HG03575 (cell line): ENCODE measurements at regions not wholly inside any gene's neighbourhood (a gene's known extent, or its start where the extent isn't known, plus 50 kb on each side); places are given as distances from the start of the nearest gene placed in this dataset.

Source experiments
- ATAC-seq: cut with Tn5 transposase; IDR thresholded peaks from one replicate; pipeline ENCODE4 v1.9.1; 2021; ENCODE audit not compliant: unreplicated experiment, insufficient number of reproducible peaks, low FRiP score; ENCODE audit errors: extremely low read depth

DNA sequence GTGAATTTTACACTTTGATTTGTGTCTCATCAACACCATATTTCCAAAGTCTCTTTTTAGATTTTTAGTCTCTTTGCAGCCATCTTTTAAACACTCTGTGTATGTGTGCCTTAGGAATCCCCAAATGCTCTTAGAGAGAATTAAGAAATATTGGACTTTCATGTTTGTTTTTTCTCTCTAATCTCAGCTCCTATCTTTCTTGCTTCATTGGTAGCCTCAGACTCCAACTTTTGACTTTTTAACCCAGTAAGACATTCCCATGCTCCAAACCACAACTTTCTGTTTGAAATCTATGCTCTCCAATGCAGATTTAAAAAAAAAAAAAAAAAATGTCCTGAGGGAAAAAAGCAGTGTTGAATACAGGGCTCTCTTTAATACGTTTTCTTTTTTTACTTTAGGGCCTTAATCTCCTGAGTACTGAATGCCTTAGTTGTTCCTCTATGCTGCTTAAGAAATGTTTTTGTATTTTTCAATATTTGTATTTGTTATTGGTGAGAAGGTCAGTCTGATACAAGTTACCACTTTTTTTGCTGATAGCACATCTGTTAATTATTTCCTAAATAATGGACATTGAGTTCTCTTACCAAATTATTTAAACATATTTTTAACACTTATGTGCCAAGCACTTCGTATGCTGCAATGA lies 489.9 kb downstream of the NXPH1 start:
- no peak for ATAC-seq

- no peak for ATAC-seq
Measured at GRCh38 chr7:8931906-8932646, 498.7 kb downstream of the NXPH1 start.

- ATAC-seq: no peak
Measured at GRCh38 chr7:8932751-8933150, 499.3 kb downstream of the NXPH1 start.

GRCh38 chr7:8937204-8937603 lies 503.8 kb downstream of the NXPH1 start:
- no peak for ATAC-seq

GRCh38 chr7:8938044-8938805 lies 504.8 kb downstream of the NXPH1 start:
- no peak for ATAC-seq

DNA sequence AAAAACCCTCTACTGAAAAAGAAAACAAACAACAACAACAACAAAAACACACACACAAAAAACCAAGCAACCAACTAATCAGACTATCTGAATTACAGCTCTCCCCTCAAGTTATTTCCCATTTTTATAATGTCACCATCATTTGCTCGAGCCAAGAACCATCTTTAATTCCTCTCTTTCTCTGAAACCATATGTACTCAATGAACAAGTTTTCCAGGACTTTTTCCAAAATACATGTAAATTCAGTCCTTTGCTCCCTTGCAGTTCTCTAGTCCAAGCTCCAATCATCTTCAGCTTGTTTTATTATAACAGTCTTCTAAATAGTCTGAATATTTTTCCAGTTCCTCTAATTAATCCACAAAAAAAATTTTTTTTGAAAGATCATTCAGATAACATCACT lies 506.0 kb downstream of the NXPH1 start:
- ATAC-seq: no peak

DNA sequence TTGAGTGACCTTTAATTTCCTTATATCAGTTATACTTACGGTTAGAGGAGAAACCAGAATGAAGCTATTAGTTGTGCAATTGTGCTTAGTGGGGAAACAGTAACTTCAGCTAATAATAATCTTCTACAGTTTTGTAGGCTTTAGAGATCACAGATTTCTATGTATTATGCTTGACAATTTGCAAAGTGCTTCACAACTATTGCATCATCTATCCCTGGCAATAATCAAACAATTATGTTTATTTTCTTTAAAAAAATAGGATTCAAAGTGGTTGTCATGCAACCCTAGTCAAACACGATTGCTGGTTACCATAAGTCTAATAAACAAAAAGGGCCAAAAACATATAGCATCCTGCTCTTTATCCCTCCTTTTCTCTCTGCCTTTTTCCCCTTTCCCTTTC lies 530.3 kb downstream of the NXPH1 start:
- ATAC-seq: no peak

DNA sequence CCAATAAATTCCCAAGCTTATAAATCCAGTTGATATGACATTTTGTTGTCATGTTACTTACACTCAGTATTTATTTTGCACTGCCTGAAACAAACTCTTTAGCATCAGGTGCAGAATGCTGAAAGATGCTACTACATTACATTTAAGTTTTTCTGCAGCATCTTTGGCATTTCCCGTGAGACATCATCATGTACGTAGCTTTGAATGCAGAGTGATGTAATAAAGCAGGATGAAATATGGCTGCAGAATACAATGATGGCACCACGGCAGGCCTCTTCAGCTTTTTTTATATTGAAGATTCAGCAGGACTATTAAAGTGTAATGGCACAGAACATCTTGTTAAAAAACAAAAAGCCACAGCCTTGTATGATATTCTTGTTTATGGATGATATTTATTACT lies 531.8 kb downstream of the NXPH1 start:
- ATAC-seq: no peak

- no peak for ATAC-seq
Measured at GRCh38 chr7:8973601-8974000, 540.2 kb downstream of the NXPH1 start.

GRCh38 chr7:8975681-8976080 lies 542.3 kb downstream of the NXPH1 start:
- no peak for ATAC-seq

- ATAC-seq: no peak
Measured at GRCh38 chr7:8982338-8982992, 549.1 kb downstream of the NXPH1 start.

DNA sequence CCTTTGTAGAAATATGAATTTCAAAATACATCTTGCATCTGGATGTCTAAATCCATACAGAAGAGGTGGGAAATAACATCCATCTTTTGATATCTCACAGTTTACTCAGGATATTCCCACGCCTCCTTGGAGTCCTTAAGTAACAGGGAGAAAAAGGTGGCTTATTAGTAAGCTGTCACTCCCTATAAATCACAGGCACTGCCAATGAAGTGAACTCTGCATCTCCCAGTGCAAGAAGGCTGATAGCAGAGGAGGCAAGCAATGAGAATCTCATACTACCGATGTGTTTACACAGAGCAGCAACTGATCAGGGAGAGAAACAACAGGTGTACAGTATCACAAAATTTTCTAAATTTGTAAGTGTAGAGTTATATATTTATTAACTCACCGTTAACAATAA lies 551.8 kb downstream of the NXPH1 start:
- no peak for ATAC-seq

GRCh38 chr7:8988267-8988666 lies 554.9 kb downstream of the NXPH1 start:
- ATAC-seq: no peak

DNA sequence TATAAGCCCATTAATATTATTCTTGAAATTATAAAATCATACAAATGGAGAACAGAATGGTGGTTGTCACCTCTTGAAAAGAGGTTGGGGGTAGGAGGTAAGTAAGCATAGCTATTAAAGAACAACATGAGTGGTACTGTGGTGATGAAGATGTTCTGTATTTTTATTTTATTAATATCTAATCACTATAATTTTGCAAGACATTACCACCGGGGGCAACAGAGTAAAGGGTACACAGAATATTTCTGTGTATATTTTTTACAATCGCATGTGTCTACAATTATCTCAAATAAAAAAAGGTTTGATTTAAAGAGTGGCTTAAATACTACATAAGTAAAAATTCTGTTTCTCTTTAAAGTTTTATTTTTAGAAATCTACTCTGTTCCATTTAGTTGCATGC lies 557.8 kb downstream of the NXPH1 start:
- no peak for ATAC-seq

- no peak for ATAC-seq
Measured at GRCh38 chr7:8998762-8999161, 565.4 kb downstream of the NXPH1 start.

DNA sequence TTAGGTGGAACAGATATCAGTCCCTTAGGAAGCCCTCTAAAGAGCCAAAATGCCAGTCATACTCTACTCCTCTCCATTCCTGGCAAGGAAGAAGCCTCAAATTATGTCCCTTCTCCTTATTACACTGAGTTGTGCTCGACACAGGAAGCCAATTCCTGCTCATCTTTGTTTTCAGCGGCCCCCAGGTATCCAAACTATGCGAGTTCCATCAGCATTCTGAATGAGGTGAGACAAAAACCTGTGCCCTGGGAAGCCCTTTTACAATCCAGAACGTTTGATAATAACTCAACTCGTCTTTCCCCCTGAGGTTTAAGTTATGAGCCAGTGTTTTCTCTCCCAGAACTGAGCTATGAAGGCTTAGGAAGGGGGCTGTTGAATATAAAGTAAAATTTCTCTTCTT lies 580.5 kb downstream of the NXPH1 start:
- no peak for ATAC-seq

GRCh38 chr7:9017286-9017685 lies 583.9 kb downstream of the NXPH1 start:
- no peak for ATAC-seq

GRCh38 chr7:9022456-9022855 lies 589.0 kb downstream of the NXPH1 start:
- ATAC-seq: no peak

DNA sequence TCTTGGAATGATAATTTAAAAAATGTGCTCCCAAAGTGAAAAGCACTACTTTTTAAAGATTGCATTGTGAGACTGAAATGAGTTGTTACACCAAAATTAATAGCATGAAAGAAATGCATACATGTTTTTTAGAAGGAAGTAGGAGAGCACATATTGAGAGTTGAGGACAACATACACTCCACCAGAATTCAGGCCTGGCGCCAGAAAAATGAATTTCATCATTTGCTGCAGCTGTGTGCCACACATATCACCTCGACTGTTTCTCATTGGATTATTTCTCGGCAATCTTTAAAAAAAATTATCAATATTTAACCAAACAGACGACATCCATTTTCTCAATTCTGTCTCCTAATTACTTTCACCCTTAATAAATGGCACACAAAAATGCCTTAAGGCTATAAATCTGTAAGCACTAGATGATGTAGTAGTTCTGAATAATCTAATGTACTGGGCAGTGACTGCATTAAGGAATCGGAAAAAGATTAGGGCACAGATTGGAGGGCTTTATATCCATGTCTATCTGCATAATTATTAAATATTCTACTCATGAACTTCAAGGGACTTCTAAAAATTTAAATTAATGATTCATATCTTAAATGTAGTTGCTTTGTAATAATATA lies 590.4 kb downstream of the NXPH1 start:
- no peak for ATAC-seq
